Astrocyte (in vitro differentiated cells and primary cell): ENCODE measurements at regions not wholly inside any gene's neighbourhood (a gene's known extent, or its start where the extent isn't known, plus 50 kb on each side); places are given as distances from the start of the nearest gene placed in this dataset.

Source experiments
- DNase-seq: peaks from one replicate; pipeline ENCODE4 v3.0.0-alpha.2; 2010; ENCODE audit warnings: low read depth
- FAIRE-seq: peaks from 2 replicates; lab custom pipeline; 2011; peaks lifted over from hg19 to GRCh38; lab: Jason Lieb, UNC
- H2AFZ ChIP-seq: 2 replicates; pipeline ENCODE4 v1.6.0; 2012; ENCODE audit warnings: low read depth, low read length, inconsistent platforms
- H3K27ac ChIP-seq: 2 replicates; pipeline ENCODE4 v1.5.1; 2011; ENCODE audit warnings: low read depth, low read length, inconsistent platforms
- H3K27me3 ChIP-seq: 2 replicates; pipeline ENCODE4 v1.6.0; 2011; ENCODE audit warnings: low read length, inconsistent platforms; ENCODE audit not compliant: insufficient read depth
- H3K36me3 ChIP-seq: 2 replicates; pipeline ENCODE4 v1.5.1; 2011; ENCODE audit warnings: low read length, inconsistent platforms; ENCODE audit not compliant: insufficient read depth
- H3K4me1 ChIP-seq: 2 replicates; pipeline ENCODE4 v1.5.1; 2011; ENCODE audit warnings: low read length, inconsistent platforms; ENCODE audit not compliant: insufficient read depth
- H3K4me2 ChIP-seq: 2 replicates; pipeline ENCODE4 v1.6.0; 2012; ENCODE audit warnings: low read length, inconsistent platforms
- H3K4me3 ChIP-seq: 2 replicates; pipeline ENCODE4 v1.5.1; 2011; ENCODE audit warnings: low read depth, mild to moderate bottlenecking, low read length, inconsistent platforms; ENCODE audit not compliant: insufficient read depth
- H3K79me2 ChIP-seq: 2 replicates; pipeline ENCODE4 v1.6.0; 2012; ENCODE audit warnings: mild to moderate bottlenecking, low read length, inconsistent platforms; ENCODE audit not compliant: insufficient read depth
- H3K9ac ChIP-seq: 2 replicates; pipeline ENCODE4 v1.6.0; 2012; ENCODE audit warnings: mild to moderate bottlenecking, low read length, inconsistent platforms
- H3K9me3 ChIP-seq: 2 replicates; pipeline ENCODE4 v1.5.1; 2012; ENCODE audit warnings: low read depth, mild to moderate bottlenecking, low read length, inconsistent platforms; ENCODE audit not compliant: insufficient read depth
- H4K20me1 ChIP-seq: 2 replicates; pipeline ENCODE4 v1.6.0; 2012; ENCODE audit warnings: low read length, inconsistent platforms; ENCODE audit not compliant: insufficient read depth
- H3K27ac Mint-ChIP-seq: one replicate; pipeline ENCODE4 v1.8.0; 2021; ENCODE audit warnings: mild to moderate bottlenecking, mixed read lengths; ENCODE audit not compliant: unreplicated experiment
- H3K27me3 Mint-ChIP-seq: one replicate; pipeline ENCODE4 v1.8.0; 2021; ENCODE audit warnings: low read depth, mixed read lengths; ENCODE audit not compliant: unreplicated experiment
- H3K36me3 Mint-ChIP-seq: one replicate; pipeline ENCODE4 v1.8.0; 2021; ENCODE audit warnings: low read depth, mixed read lengths; ENCODE audit not compliant: unreplicated experiment
- H3K4me1 Mint-ChIP-seq: one replicate; pipeline ENCODE4 v1.8.0; 2021; ENCODE audit warnings: low read depth, mixed read lengths; ENCODE audit not compliant: unreplicated experiment
- H3K4me3 Mint-ChIP-seq: one replicate; pipeline ENCODE4 v1.8.0; 2021; ENCODE audit warnings: mild to moderate bottlenecking, moderate library complexity, mixed read lengths; ENCODE audit not compliant: unreplicated experiment
- H3K9me3 Mint-ChIP-seq: one replicate; pipeline ENCODE4 v1.8.0; 2021; ENCODE audit warnings: mild to moderate bottlenecking, mixed read lengths; ENCODE audit not compliant: unreplicated experiment
- EZH2 ChIP-seq: IDR thresholded peaks from 2 replicates; pipeline ENCODE4 v1.6.1; 2012; ENCODE audit warnings: mild to moderate bottlenecking, low read length, inconsistent platforms; ENCODE audit not compliant: insufficient read depth
- TF ChIP-seq, protein P1 (sequence below): IDR thresholded peaks from 2 replicates; pipeline ENCODE4 v1.5.1; 2011; ENCODE audit warnings: low read depth, mild to moderate bottlenecking, inconsistent platforms, low read length, moderate library complexity; ENCODE audit not compliant: insufficient read depth

DNA sequence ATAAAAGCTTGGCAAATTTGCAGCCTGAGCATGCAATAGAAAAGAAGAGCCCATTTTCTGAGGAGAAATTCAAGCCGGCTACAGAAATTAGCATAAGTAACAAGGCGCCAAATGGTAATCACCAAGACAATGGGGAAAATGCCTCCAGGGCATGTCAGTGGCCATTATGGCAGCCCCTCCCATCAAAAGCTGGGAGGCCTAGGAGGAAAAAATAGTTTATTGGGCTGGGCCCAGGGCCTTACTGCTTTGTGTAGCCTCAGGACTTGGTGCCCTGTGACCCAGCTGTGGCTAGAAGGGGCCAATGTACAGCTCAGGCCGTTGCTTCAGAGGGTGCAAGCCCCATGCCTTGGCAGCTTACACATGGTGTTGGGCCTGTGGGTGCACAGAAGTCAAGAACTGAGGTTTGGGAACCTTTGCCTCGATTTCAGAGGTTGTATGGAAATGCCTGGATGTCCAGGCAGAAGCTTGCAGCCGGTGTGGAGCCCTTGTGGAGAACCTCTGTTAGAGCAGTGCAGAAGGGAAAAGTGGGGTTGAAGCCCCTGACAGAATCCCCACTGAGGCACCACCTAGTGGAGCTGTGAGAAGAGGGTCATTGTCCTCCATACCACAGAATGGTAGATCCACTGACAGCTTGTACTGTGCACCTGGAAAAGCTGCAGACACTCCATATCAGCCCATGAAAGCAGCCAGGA, 328.5 kb upstream of the MAP3K7 start:
- Mint-ChIP-seq H3K4me3 (no peak overlapping the region), H3K4me1 (no peaks in the 10 kb centered on the region), H3K36me3 (no peaks in the 10 kb centered on the region), H3K9me3 (peaks cover 16% of the 10 kb centered on the region), H3K27me3 (no peaks in the 10 kb centered on the region), H3K27ac (no peak overlapping the region)
- FAIRE-seq (no peak), DNase-seq (no peak)
- H3K9me3 ChIP-seq = peaks cover 4% of the 10 kb centered on the region
- no peak overlapping the region for H3K4me2 ChIP-seq
- H3K79me2 ChIP-seq = no peaks in the 10 kb centered on the region
- no peak overlapping the region for H3K9ac ChIP-seq
- no peak overlapping the region for H2AFZ ChIP-seq
- TF ChIP-seq EZH2 = no peak
- TF ChIP-seq, protein P1, sequence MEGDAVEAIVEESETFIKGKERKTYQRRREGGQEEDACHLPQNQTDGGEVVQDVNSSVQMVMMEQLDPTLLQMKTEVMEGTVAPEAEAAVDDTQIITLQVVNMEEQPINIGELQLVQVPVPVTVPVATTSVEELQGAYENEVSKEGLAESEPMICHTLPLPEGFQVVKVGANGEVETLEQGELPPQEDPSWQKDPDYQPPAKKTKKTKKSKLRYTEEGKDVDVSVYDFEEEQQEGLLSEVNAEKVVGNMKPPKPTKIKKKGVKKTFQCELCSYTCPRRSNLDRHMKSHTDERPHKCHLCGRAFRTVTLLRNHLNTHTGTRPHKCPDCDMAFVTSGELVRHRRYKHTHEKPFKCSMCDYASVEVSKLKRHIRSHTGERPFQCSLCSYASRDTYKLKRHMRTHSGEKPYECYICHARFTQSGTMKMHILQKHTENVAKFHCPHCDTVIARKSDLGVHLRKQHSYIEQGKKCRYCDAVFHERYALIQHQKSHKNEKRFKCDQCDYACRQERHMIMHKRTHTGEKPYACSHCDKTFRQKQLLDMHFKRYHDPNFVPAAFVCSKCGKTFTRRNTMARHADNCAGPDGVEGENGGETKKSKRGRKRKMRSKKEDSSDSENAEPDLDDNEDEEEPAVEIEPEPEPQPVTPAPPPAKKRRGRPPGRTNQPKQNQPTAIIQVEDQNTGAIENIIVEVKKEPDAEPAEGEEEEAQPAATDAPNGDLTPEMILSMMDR = no peak
- H3K27ac ChIP-seq = no peak overlapping the region
- H3K4me1 ChIP-seq = no peaks in the 10 kb centered on the region
- no peaks in the 10 kb centered on the region for H3K27me3 ChIP-seq
- no peaks in the 10 kb centered on the region for H3K36me3 ChIP-seq
- H4K20me1 ChIP-seq = no peaks in the 10 kb centered on the region
- H3K4me3 ChIP-seq = no peak overlapping the region

DNA sequence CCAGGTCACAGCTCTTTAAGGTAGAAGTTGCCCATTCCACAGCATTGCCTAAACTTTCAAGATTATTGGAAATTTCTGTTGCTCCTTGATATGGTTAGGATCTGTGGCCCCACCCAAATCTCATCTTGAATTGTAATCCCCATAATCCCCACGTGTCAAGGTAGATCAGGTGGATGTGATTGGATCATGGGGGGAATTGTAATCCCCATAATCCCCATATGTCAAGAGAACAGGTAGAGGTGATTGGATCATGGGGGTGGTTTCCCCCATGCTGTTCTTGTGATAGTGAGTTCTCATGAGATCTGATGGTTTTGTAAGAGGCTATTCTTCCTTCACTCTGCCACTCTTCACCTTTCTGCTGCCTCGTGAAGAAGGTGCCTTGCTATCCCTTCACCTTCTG, 327.4 kb upstream of the MAP3K7 start:
- DNase-seq = no peak
- no peak for TF ChIP-seq EZH2
- TF ChIP-seq, protein P1 = no peak

GRCh38 chr6:90913266-90913960, 326.5 kb upstream of the MAP3K7 start:
- peaks cover 16% of the 10 kb centered on the region for H3K9me3 Mint-ChIP-seq
- H3K36me3 ChIP-seq = no peaks in the 10 kb centered on the region
- FAIRE-seq (no peak), DNase-seq (no peak)
- H3K4me3 ChIP-seq = no peak overlapping the region
- no peak overlapping the region for H3K27ac Mint-ChIP-seq
- H3K4me2 ChIP-seq = no peak overlapping the region
- peaks cover 4% of the 10 kb centered on the region for H3K9me3 ChIP-seq
- no peaks in the 10 kb centered on the region for H3K36me3 Mint-ChIP-seq
- no peaks in the 10 kb centered on the region for H3K27me3 Mint-ChIP-seq
- H3K79me2 ChIP-seq = no peaks in the 10 kb centered on the region
- H3K4me1 ChIP-seq = no peaks in the 10 kb centered on the region
- no peak overlapping the region for H3K9ac ChIP-seq
- TF ChIP-seq EZH2 = no peak
- TF ChIP-seq, protein P1 = no peak
- H3K4me3 Mint-ChIP-seq = no peak overlapping the region
- no peak overlapping the region for H2AFZ ChIP-seq
- no peak overlapping the region for H3K27ac ChIP-seq
- H3K4me1 Mint-ChIP-seq = no peaks in the 10 kb centered on the region
- no peaks in the 10 kb centered on the region for H3K27me3 ChIP-seq
- no peaks in the 10 kb centered on the region for H4K20me1 ChIP-seq

More for the DNA sequence above, 327.4 kb upstream of the MAP3K7 start:
- H3K79me2 ChIP-seq = no peaks in the 10 kb centered on the region
- peaks cover 4% of the 10 kb centered on the region for H3K9me3 ChIP-seq
- no peaks in the 10 kb centered on the region for H3K36me3 ChIP-seq
- Mint-ChIP-seq H3K4me1 (no peaks in the 10 kb centered on the region), H3K9me3 (peaks cover 16% of the 10 kb centered on the region), H3K27me3 (no peaks in the 10 kb centered on the region), H3K27ac (no peak overlapping the region), H3K36me3 (no peaks in the 10 kb centered on the region), H3K4me3 (no peak overlapping the region)
- no peaks in the 10 kb centered on the region for H3K4me1 ChIP-seq
- H3K4me3 ChIP-seq = no peak overlapping the region
- FAIRE-seq = no peak
- no peak overlapping the region for H3K27ac ChIP-seq
- no peaks in the 10 kb centered on the region for H3K27me3 ChIP-seq
- no peak overlapping the region for H3K9ac ChIP-seq
- H2AFZ ChIP-seq = no peak overlapping the region
- no peaks in the 10 kb centered on the region for H4K20me1 ChIP-seq
- H3K4me2 ChIP-seq = no peak overlapping the region
